ENCODE measurements at regions not wholly inside any gene's neighbourhood (a gene's known extent, or its start where the extent isn't known, plus 50 kb on each side); places are given as distances from the start of the nearest gene placed in this dataset.

DNA sequence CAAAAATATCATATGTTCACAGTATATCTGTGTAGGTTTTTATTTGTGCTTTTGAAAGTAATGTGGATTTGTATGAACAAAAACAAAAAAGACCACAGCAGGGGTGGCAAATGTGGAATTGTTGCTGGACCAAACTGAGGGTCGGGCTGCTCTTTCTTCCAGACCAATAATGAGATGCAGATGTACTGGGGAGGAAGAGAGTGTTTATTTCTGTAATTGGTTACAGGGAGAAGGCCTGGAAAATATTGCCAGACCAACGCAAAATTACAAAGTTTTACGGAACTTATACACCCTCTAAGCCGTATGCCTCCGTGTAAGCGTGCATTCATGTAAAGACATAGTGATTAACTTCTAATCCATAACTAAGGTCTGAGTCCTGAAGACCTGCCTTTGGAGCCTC lies 353.9 kb upstream of the C16orf82 start:
- Histone ChIP-seq H3K4me3 (replicated peaks in 1 of 4; ENCODE audit: control extremely low read depth in 1 of 4, insufficient read depth in 1 of 4, low read depth in 3 of 4, low read length in 4 of 4) (no peak overlapping the region), H3K9me3 (ENCODE audit: control insufficient read depth, insufficient read depth, low read depth, low read length) (no peaks in the 10 kb centered on the region), H3K27me3 (ENCODE audit: control insufficient read depth, insufficient read depth, low read length) (no peaks in the 10 kb centered on the region), H3K79me2 (ENCODE audit: control insufficient read depth, insufficient read depth, low read length) (no peaks in the 10 kb centered on the region), H3K9ac (ENCODE audit: insufficient read depth, low read length) (no peak overlapping the region), H3K4me1 (ENCODE audit: control insufficient read depth, extremely low read depth, insufficient read depth, low read length) (no peaks in the 10 kb centered on the region), H4K20me1 (ENCODE audit: control insufficient read depth, extremely low read depth, insufficient read depth, low read length) (no peaks in the 10 kb centered on the region), H3K36me3 (ENCODE audit: control insufficient read depth, insufficient read depth, low read length) (no peaks in the 10 kb centered on the region), H3K27ac (ENCODE audit: insufficient read depth, low read length) (no peak overlapping the region), H2AFZ (ENCODE audit: low read length) (no peak overlapping the region), H3K4me2 (ENCODE audit: extremely low read depth, insufficient read depth, low read length) (no peak overlapping the region)
- DNase-seq (ENCODE audit: low read depth in 2 of 2): no peak
- TF ChIP-seq EZH2 (IDR thresholded peaks at IDR 0.05; ENCODE audit: low read length, missing control alignments): no peak
- no peak for TF ChIP-seq CTCF (conservative IDR thresholded peaks at IDR 0.05 in 1 of 2, IDR thresholded peaks at IDR 0.05 in 1 of 2; ENCODE audit: low read depth in 1 of 2, low read length in 2 of 2)

DNA sequence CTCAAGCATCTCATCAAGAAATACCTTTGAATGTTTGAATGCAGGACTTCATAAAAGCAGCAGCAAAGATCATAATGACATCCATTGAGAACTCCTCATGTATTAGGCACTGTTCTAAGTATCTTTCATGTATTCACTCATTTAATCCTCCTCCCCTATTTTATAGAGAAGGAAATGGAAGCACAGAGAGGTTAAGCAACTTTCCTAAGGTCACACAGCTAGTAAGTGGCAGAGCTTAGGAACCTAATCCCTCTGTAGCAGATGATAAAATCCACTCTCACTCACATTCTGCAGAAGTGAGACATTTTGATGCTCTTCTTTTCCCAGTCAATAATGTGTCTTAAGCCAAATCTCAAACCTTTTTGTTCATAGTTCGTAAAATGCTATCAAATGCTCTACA lies 350.8 kb upstream of the C16orf82 start:
- TF ChIP-seq CTCF (conservative IDR thresholded peaks at IDR 0.05 in 1 of 2, IDR thresholded peaks at IDR 0.05 in 1 of 2; ENCODE audit: low read depth in 1 of 2, low read length in 2 of 2) (no peak), EZH2 (IDR thresholded peaks at IDR 0.05; ENCODE audit: low read length, missing control alignments) (no peak)
- Histone ChIP-seq H4K20me1 (ENCODE audit: control insufficient read depth, extremely low read depth, insufficient read depth, low read length) (no peaks in the 10 kb centered on the region), H3K9me3 (ENCODE audit: control insufficient read depth, insufficient read depth, low read depth, low read length) (no peaks in the 10 kb centered on the region), H2AFZ (ENCODE audit: low read length) (no peak overlapping the region), H3K4me2 (ENCODE audit: extremely low read depth, insufficient read depth, low read length) (no peak overlapping the region), H3K27ac (ENCODE audit: insufficient read depth, low read length) (no peak overlapping the region), H3K9ac (ENCODE audit: insufficient read depth, low read length) (no peak overlapping the region), H3K4me3 (replicated peaks in 1 of 4; ENCODE audit: control extremely low read depth in 1 of 4, insufficient read depth in 1 of 4, low read depth in 3 of 4, low read length in 4 of 4) (no peak overlapping the region), H3K4me1 (ENCODE audit: control insufficient read depth, extremely low read depth, insufficient read depth, low read length) (no peaks in the 10 kb centered on the region), H3K79me2 (ENCODE audit: control insufficient read depth, insufficient read depth, low read length) (no peaks in the 10 kb centered on the region), H3K36me3 (ENCODE audit: control insufficient read depth, insufficient read depth, low read length) (no peaks in the 10 kb centered on the region), H3K27me3 (ENCODE audit: control insufficient read depth, insufficient read depth, low read length) (no peaks in the 10 kb centered on the region)
- DNase-seq (ENCODE audit: low read depth in 2 of 2): no peak

DNA sequence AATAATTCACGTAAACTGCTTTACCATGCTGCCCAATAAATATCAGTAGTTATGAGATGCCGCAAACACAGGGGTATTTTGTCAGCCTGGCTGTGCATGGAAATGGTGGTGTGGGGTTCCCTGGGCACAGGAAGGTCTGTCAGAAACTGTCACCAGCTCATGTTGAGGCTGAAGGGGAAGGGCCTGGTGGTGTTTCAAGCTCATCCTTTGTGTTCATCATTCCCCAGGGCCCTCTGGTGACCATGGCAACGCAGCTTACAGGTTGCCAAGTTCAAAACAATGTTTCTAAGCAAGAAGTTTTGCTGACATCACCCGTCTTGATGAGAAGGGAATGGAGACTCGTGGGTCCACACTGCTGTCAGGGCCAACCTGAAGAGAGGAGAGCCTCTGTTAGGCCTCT lies 348.9 kb upstream of the C16orf82 start:
- H3K4me3 ChIP-seq (replicated peaks in 1 of 4; ENCODE audit: control extremely low read depth in 1 of 4, insufficient read depth in 1 of 4, low read depth in 3 of 4, low read length in 4 of 4): no peak overlapping the region
- no peaks in the 10 kb centered on the region for H4K20me1 ChIP-seq (ENCODE audit: control insufficient read depth, extremely low read depth, insufficient read depth, low read length)
- no peak for DNase-seq (ENCODE audit: low read depth in 2 of 2)
- H3K9ac ChIP-seq (ENCODE audit: insufficient read depth, low read length): no peak overlapping the region
- H3K9me3 ChIP-seq (ENCODE audit: control insufficient read depth, insufficient read depth, low read depth, low read length): no peaks in the 10 kb centered on the region
- H3K36me3 ChIP-seq (ENCODE audit: control insufficient read depth, insufficient read depth, low read length): no peaks in the 10 kb centered on the region
- H3K4me2 ChIP-seq (ENCODE audit: extremely low read depth, insufficient read depth, low read length): no peak overlapping the region
- H3K27ac ChIP-seq (ENCODE audit: insufficient read depth, low read length): no peak overlapping the region
- no peak overlapping the region for H2AFZ ChIP-seq (ENCODE audit: low read length)
- no peaks in the 10 kb centered on the region for H3K79me2 ChIP-seq (ENCODE audit: control insufficient read depth, insufficient read depth, low read length)
- TF ChIP-seq CTCF (conservative IDR thresholded peaks at IDR 0.05 in 1 of 2, IDR thresholded peaks at IDR 0.05 in 1 of 2; ENCODE audit: low read depth in 1 of 2, low read length in 2 of 2) (no peak), EZH2 (IDR thresholded peaks at IDR 0.05; ENCODE audit: low read length, missing control alignments) (no peak)
- H3K4me1 ChIP-seq (ENCODE audit: control insufficient read depth, extremely low read depth, insufficient read depth, low read length): no peaks in the 10 kb centered on the region
- no peaks in the 10 kb centered on the region for H3K27me3 ChIP-seq (ENCODE audit: control insufficient read depth, insufficient read depth, low read length)

Data from fibroblast of lung (primary cell).